Endothelial cell of umbilical vein (primary cell): ENCODE measurements at regions not wholly inside any gene's neighbourhood (a gene's known extent, or its start where the extent isn't known, plus 50 kb on each side); places are given as distances from the start of the nearest gene placed in this dataset.
"Not testable (repeated sequence)": the region's sequence is repeated elsewhere in the genome, so short reads cannot be mapped to it uniquely, and the experiment has no call there.

Source experiments
- BruUV-seq: library from RNA; stranded (reverse); fragments of 400-500 nt; replicated peaks from 2 replicates; lab custom pipeline; 2021; lab: Mats Ljungman, UMichigan
- CTCF ChIA-PET: fragments of 300-600, 350-600 bp; sonication (Branson Sonifier 250); formaldehyde crosslinking; loops from one replicate; lab custom pipeline; 2021; ENCODE audit warnings: antibody characterized with exemption, inconsistent platforms; lab: Charles Lee
- POLR2A ChIA-PET: fragments of 300-600, 350-600 bp; sonication (Branson Sonifier 250); formaldehyde crosslinking; loops from one replicate; lab custom pipeline; 2021; ENCODE audit warnings: antibody characterized with exemption, inconsistent platforms; lab: Charles Lee
- DNase-seq: peaks from one replicate; pipeline ENCODE4 v3.0.0-alpha.2; 2011; ENCODE audit warnings: low read depth, low spot score
- FAIRE-seq: peaks from 2 replicates; lab custom pipeline; 2011; peaks lifted over from hg19 to GRCh38; lab: Jason Lieb, UNC
- H2AFZ ChIP-seq: 2 replicates; pipeline ENCODE4 v1.6.0; 2012; ENCODE audit warnings: low read depth, low read length, control low read depth, inconsistent platforms
- H3K27ac ChIP-seq: 2 replicates; pipeline ENCODE4 v1.5.1; 2011; ENCODE audit warnings: low read depth, mild to moderate bottlenecking, control low read depth, low read length, moderate library complexity; ENCODE audit not compliant: insufficient read depth
- H3K27me3 ChIP-seq, 2 experiments: 2 replicates each; pipeline versions ENCODE4 v1.6.0 to v1.6.1; 2011; ENCODE audit warnings: low read length in 2 of 2, mixed read lengths in 1 of 2; ENCODE audit not compliant: control insufficient read depth in 2 of 2, insufficient read depth in 2 of 2
- H3K36me3 ChIP-seq, 2 experiments: 2 replicates in 1 of 2; 3 replicates in 1 of 2; pipeline ENCODE4 v1.5.1; 2011; ENCODE audit warnings: low read length in 2 of 2, mild to moderate bottlenecking in 1 of 2, moderate library complexity in 1 of 2; ENCODE audit not compliant: control insufficient read depth in 2 of 2, insufficient read depth in 2 of 2; ENCODE audit errors: extremely low read depth in 1 of 2
- H3K4me1 ChIP-seq: 3 replicates; pipeline ENCODE4 v1.5.1; 2011; ENCODE audit warnings: mild to moderate bottlenecking, low read length; ENCODE audit not compliant: control insufficient read depth, insufficient read depth; ENCODE audit errors: extremely low read depth
- H3K4me2 ChIP-seq: 2 replicates; pipeline ENCODE4 v1.6.1; 2011; ENCODE audit warnings: low read length, control low read depth, mixed read lengths; ENCODE audit not compliant: insufficient read depth
- H3K4me3 ChIP-seq, 3 experiments: fragments of 200-600 bp in 1 of 3; sonication (generic), shearing (Covaris generic) in 1 of 3; replicated peaks in 1 of 3; 2 replicates each; pipeline ENCODE4 v1.5.1; 2011 to 2016; ENCODE audit warnings: control low read depth in 3 of 3, low read length in 3 of 3, mild to moderate bottlenecking in 2 of 3, inconsistent platforms in 1 of 3, low read depth in 1 of 3, moderate library complexity in 1 of 3; ENCODE audit not compliant: insufficient read depth in 1 of 3
- H3K79me2 ChIP-seq: 2 replicates; pipeline ENCODE4 v1.6.0; 2012; ENCODE audit warnings: low read length, inconsistent platforms; ENCODE audit not compliant: control insufficient read depth, insufficient read depth
- H3K9ac ChIP-seq: replicated peaks from 2 replicates; pipeline ENCODE3; 2011; ENCODE audit warnings: low read length, control low read depth; ENCODE audit not compliant: insufficient read depth; ENCODE audit errors: extremely low read depth
- H3K9me1 ChIP-seq: replicated peaks from 3 replicates; pipeline ENCODE4 v1.6.0; 2011; ENCODE audit warnings: mild to moderate bottlenecking, low read length; ENCODE audit not compliant: control insufficient read depth, insufficient read depth; ENCODE audit errors: extremely low read depth
- H3K9me3 ChIP-seq: replicated peaks from 2 replicates; pipeline ENCODE4 v1.5.1; 2012; ENCODE audit warnings: low read length, inconsistent platforms; ENCODE audit not compliant: control insufficient read depth, insufficient read depth
- H4K20me1 ChIP-seq: replicated peaks from 2 replicates; pipeline ENCODE3; 2011; ENCODE audit warnings: mild to moderate bottlenecking, low read length; ENCODE audit not compliant: control insufficient read depth, insufficient read depth; ENCODE audit errors: extremely low read depth
- CTCF ChIP-seq, 2 donors: IDR thresholded peaks; 1 replicate in 1 of 2; 2 replicates in 1 of 2; pipeline ENCODE4 v1.5.1; 2011; ENCODE audit warnings: low read length in 2 of 2, mild to moderate bottlenecking in 2 of 2, moderate library complexity in 2 of 2, control low read depth in 1 of 2, inconsistent platforms in 1 of 2, low read depth in 1 of 2; ENCODE audit not compliant: insufficient read depth in 1 of 2; ENCODE audit errors: extremely low read depth in 1 of 2
- EZH2 ChIP-seq: IDR thresholded peaks from 2 replicates; pipeline ENCODE4 v1.6.1; 2012; ENCODE audit warnings: borderline replicate concordance, low read depth, mild to moderate bottlenecking, moderate library complexity, low read length, inconsistent platforms; ENCODE audit not compliant: severe bottlenecking
- FOS ChIP-seq: IDR thresholded peaks from 2 replicates; pipeline ENCODE4 v1.6.1; 2011; ENCODE audit warnings: mild to moderate bottlenecking, low read length, moderate library complexity, borderline replicate concordance; ENCODE audit not compliant: insufficient read depth
- GATA2 ChIP-seq: IDR thresholded peaks from 2 replicates; pipeline ENCODE4 v1.7.0; 2011; ENCODE audit warnings: low read depth, mild to moderate bottlenecking, moderate library complexity, mixed read lengths, low read length; ENCODE audit not compliant: insufficient read length, insufficient read depth
- JUN ChIP-seq: IDR thresholded peaks from 2 replicates; pipeline ENCODE4 v1.6.1; 2011; ENCODE audit warnings: borderline replicate concordance, low read depth; ENCODE audit not compliant: insufficient read length, insufficient read depth
- MAX ChIP-seq: IDR thresholded peaks from 2 replicates; pipeline ENCODE4 v1.6.1; 2011; ENCODE audit not compliant: insufficient read depth, insufficient read length
- MYC ChIP-seq: IDR thresholded peaks from one replicate; pipeline ENCODE4 v1.6.1; 2011; ENCODE audit warnings: mild to moderate bottlenecking, low read depth, low read length
- POLR2A ChIP-seq: IDR thresholded peaks from 2 replicates; pipeline ENCODE4 v1.6.1; 2012; ENCODE audit warnings: low read depth, mild to moderate bottlenecking, control low read depth, low read length
- POLR2AphosphoS5 ChIP-seq: IDR thresholded peaks from 2 replicates; pipeline ENCODE4 v1.6.1; 2012; ENCODE audit warnings: low read depth, mild to moderate bottlenecking, control low read depth, low read length, moderate library complexity; ENCODE audit not compliant: insufficient read depth
- dilution Hi-C: fragments of 300-500 bp; cut with MboI; formaldehyde crosslinking; loops from one replicate; pipeline ENCODE4 v1.15.0; 2019; ENCODE audit warnings: low sequenced_read_pairs; ENCODE audit not compliant: extremely low pct_ligation_motif_present
- intact Hi-C: fragments of 100-400 bp; cut with micrococcal nuclease; formaldehyde crosslinking; loops from one replicate; pipeline ENCODE4 v1.10.0; 2022

- Histone ChIP-seq H3K4me1 (no peaks in the 10 kb centered on the region), H2AFZ (no peak overlapping the region), H4K20me1 (no peaks in the 10 kb centered on the region), H3K9me3 (no peaks in the 10 kb centered on the region), H3K27ac (no peak overlapping the region), H3K9me1 (no peaks in the 10 kb centered on the region), H3K79me2 (no peaks in the 10 kb centered on the region), H3K4me2 (no peak overlapping the region), H3K36me3 (no peaks in the 10 kb centered on the region), H3K4me3 (no peak overlapping the region), H3K9ac (no peak overlapping the region), H3K27me3 (no peaks in the 10 kb centered on the region)
- ChIA-PET POLR2A (no interaction called here), CTCF (no interaction called here)
- dilution Hi-C loops = no loop called here
- intact Hi-C loops = no loop called here
- DNase-seq (no peak), FAIRE-seq (no peak)
- TF ChIP-seq FOS = no peak
- TF ChIP-seq POLR2AphosphoS5 = no peak
- no peak for TF ChIP-seq GATA2
- no peak for TF ChIP-seq EZH2
- TF ChIP-seq JUN = no peak
- TF ChIP-seq MYC = no peak
- no peak for TF ChIP-seq MAX
- no peak for TF ChIP-seq CTCF (IDR thresholded peaks at IDR 0.05; ENCODE audit: extremely low read depth in 1 of 2, insufficient read depth in 1 of 2, low read depth in 1 of 2, low read length in 2 of 2)
- TF ChIP-seq POLR2A = no peak
- BruUV-seq = no TSS peak
Measured at GRCh38 chr5:17978954-17979353, 344.7 kb downstream of the TAF11L14 start.

- H3K9ac ChIP-seq, FAIRE-seq, H3K9me1 ChIP-seq, CTCF ChIA-PET, H3K27ac ChIP-seq, H4K20me1 ChIP-seq, BruUV-seq, intact Hi-C loops, H3K4me3 ChIP-seq, H3K27me3 ChIP-seq, H3K4me2 ChIP-seq, H3K4me1 ChIP-seq, POLR2A ChIA-PET, H3K36me3 ChIP-seq, H3K9me3 ChIP-seq, H3K79me2 ChIP-seq, dilution Hi-C loops, H2AFZ ChIP-seq, DNase-seq: not testable (repeated sequence)
Measured at GRCh38 chr5:17982626-17983025, 348.4 kb downstream of the TAF11L14 start.
